ENCODE measurements at regions not wholly inside any gene's neighbourhood (a gene's known extent, or its start where the extent isn't known, plus 50 kb on each side); places are given as distances from the start of the nearest gene placed in this dataset.

GRCh38 chr2:120887741-120888231 lies 152.1 kb downstream of the GLI2 start:
- Histone ChIP-seq H3K79me2 (ENCODE audit: insufficient read depth, low read depth) (no peaks in the 10 kb centered on the region), H3K27me3 (ENCODE audit: insufficient read depth, low read depth) (no peaks in the 10 kb centered on the region), H3K27ac (no peak overlapping the region), H3K4me1 (ENCODE audit: low read depth, poor library complexity, severe bottlenecking) (no peaks in the 10 kb centered on the region), H2AFZ (ENCODE audit: low read depth) (no peak overlapping the region), H3K4me2 (no peak overlapping the region), H4K20me1 (ENCODE audit: insufficient read depth) (no peaks in the 10 kb centered on the region), H3K36me3 (ENCODE audit: insufficient read depth) (no peaks in the 10 kb centered on the region), H3K9ac (no peak overlapping the region), H3K4me3 (IDR thresholded peaks at IDR 0.05; ENCODE audit: insufficient read depth, low read depth, low read length) (no peak overlapping the region)
- TF ChIP-seq CTCF (conservative IDR thresholded peaks at IDR 0.05; ENCODE audit: low read depth, low read length): no peak

GRCh38 chr2:120888851-120889250 lies 153.2 kb downstream of the GLI2 start:
- no peaks in the 10 kb centered on the region for H3K4me1 ChIP-seq (ENCODE audit: low read depth, poor library complexity, severe bottlenecking)
- no peaks in the 10 kb centered on the region for H3K79me2 ChIP-seq (ENCODE audit: insufficient read depth, low read depth)
- TF ChIP-seq CTCF (conservative IDR thresholded peaks at IDR 0.05; ENCODE audit: low read depth, low read length): no peak
- no peaks in the 10 kb centered on the region for H3K36me3 ChIP-seq (ENCODE audit: insufficient read depth)
- no peak overlapping the region for H3K4me2 ChIP-seq
- H3K27me3 ChIP-seq (ENCODE audit: insufficient read depth, low read depth): no peaks in the 10 kb centered on the region
- H3K9ac ChIP-seq: no peak overlapping the region
- no peak overlapping the region for H3K27ac ChIP-seq
- H3K4me3 ChIP-seq (IDR thresholded peaks at IDR 0.05; ENCODE audit: insufficient read depth, low read depth, low read length): no peak overlapping the region
- H2AFZ ChIP-seq (ENCODE audit: low read depth): no peak overlapping the region
- no peaks in the 10 kb centered on the region for H4K20me1 ChIP-seq (ENCODE audit: insufficient read depth)

- H4K20me1 ChIP-seq (ENCODE audit: insufficient read depth): no peaks in the 10 kb centered on the region
- no peak overlapping the region for H3K4me3 ChIP-seq (IDR thresholded peaks at IDR 0.05; ENCODE audit: insufficient read depth, low read depth, low read length)
- no peak overlapping the region for H3K27ac ChIP-seq
- H3K36me3 ChIP-seq (ENCODE audit: insufficient read depth): no peaks in the 10 kb centered on the region
- H3K4me1 ChIP-seq (ENCODE audit: low read depth, poor library complexity, severe bottlenecking): no peaks in the 10 kb centered on the region
- no peaks in the 10 kb centered on the region for H3K27me3 ChIP-seq (ENCODE audit: insufficient read depth, low read depth)
- no peak overlapping the region for H3K9ac ChIP-seq
- H3K79me2 ChIP-seq (ENCODE audit: insufficient read depth, low read depth): no peaks in the 10 kb centered on the region
- TF ChIP-seq CTCF (conservative IDR thresholded peaks at IDR 0.05; ENCODE audit: low read depth, low read length): no peak
- no peak overlapping the region for H3K4me2 ChIP-seq
- H2AFZ ChIP-seq (ENCODE audit: low read depth): no peak overlapping the region
These were observed 154.3 kb downstream of the GLI2 start for GRCh38 chr2:120889936-120890335.

- Histone ChIP-seq H3K27ac (no peak overlapping the region), H3K4me2 (no peak overlapping the region), H3K79me2 (ENCODE audit: insufficient read depth, low read depth) (no peaks in the 10 kb centered on the region), H3K36me3 (ENCODE audit: insufficient read depth) (no peaks in the 10 kb centered on the region), H3K27me3 (ENCODE audit: insufficient read depth, low read depth) (no peaks in the 10 kb centered on the region), H4K20me1 (ENCODE audit: insufficient read depth) (no peaks in the 10 kb centered on the region), H3K4me3 (IDR thresholded peaks at IDR 0.05; ENCODE audit: insufficient read depth, low read depth, low read length) (no peak overlapping the region), H3K9ac (no peak overlapping the region), H3K4me1 (ENCODE audit: low read depth, poor library complexity, severe bottlenecking) (no peaks in the 10 kb centered on the region), H2AFZ (ENCODE audit: low read depth) (no peak overlapping the region)
- no peak for TF ChIP-seq CTCF (conservative IDR thresholded peaks at IDR 0.05; ENCODE audit: low read depth, low read length)
These were observed 155.1 kb downstream of the GLI2 start for GRCh38 chr2:120890566-120891360.

Measured in KMS-11 (cell line).